ENCODE measurements at regions not wholly inside any gene's neighbourhood (a gene's known extent, or its start where the extent isn't known, plus 50 kb on each side); places are given as distances from the start of the nearest gene placed in this dataset.

- no peaks in the 10 kb centered on the region for H3K9me3 ChIP-seq (replicated peaks; ENCODE audit: control insufficient read depth, insufficient read depth, low read length)
- H3K27ac ChIP-seq (ENCODE audit: control insufficient read depth, insufficient read depth): no peak overlapping the region
- intact Hi-C loops (cut with micrococcal nuclease; ENCODE audit: unreplicated experiment): no loop called here
- CTCF ChIA-PET: no interaction called here
- H3K4me2 ChIP-seq (ENCODE audit: control insufficient read depth, insufficient read depth): no peak overlapping the region
- TF ChIP-seq, protein P1, sequence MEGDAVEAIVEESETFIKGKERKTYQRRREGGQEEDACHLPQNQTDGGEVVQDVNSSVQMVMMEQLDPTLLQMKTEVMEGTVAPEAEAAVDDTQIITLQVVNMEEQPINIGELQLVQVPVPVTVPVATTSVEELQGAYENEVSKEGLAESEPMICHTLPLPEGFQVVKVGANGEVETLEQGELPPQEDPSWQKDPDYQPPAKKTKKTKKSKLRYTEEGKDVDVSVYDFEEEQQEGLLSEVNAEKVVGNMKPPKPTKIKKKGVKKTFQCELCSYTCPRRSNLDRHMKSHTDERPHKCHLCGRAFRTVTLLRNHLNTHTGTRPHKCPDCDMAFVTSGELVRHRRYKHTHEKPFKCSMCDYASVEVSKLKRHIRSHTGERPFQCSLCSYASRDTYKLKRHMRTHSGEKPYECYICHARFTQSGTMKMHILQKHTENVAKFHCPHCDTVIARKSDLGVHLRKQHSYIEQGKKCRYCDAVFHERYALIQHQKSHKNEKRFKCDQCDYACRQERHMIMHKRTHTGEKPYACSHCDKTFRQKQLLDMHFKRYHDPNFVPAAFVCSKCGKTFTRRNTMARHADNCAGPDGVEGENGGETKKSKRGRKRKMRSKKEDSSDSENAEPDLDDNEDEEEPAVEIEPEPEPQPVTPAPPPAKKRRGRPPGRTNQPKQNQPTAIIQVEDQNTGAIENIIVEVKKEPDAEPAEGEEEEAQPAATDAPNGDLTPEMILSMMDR (IDR thresholded peaks at IDR 0.05 in 2 of 3, conservative IDR thresholded peaks at IDR 0.05 in 1 of 3; ENCODE audit: control insufficient read depth in 2 of 3, extremely low read depth in 1 of 3, insufficient read depth in 1 of 3, low read depth in 3 of 3, low read length in 3 of 3): no peak
- TF ChIP-seq NFXL1 (IDR thresholded peaks at IDR 0.05; ENCODE audit: borderline replicate concordance): no peak
- no peak for TF ChIP-seq MYC (IDR thresholded peaks at IDR 0.05; ENCODE audit: insufficient read depth, insufficient read length, insufficient replicate concordance, low read length, severe bottlenecking)
- TF ChIP-seq CHD4 (IDR thresholded peaks at IDR 0.05): no peak
- TF ChIP-seq PML (IDR thresholded peaks at IDR 0.05; ENCODE audit: low read length): no peak
- no peak for TF ChIP-seq RFX5 (IDR thresholded peaks at IDR 0.05; ENCODE audit: low read depth, low read length)
- TF ChIP-seq RB1 (IDR thresholded peaks at IDR 0.05; ENCODE audit: borderline replicate concordance): no peak
- no peak for TF ChIP-seq ETV6 (conservative IDR thresholded peaks at IDR 0.05 in 1 of 2, IDR thresholded peaks at IDR 0.05 in 1 of 2; ENCODE audit: borderline replicate concordance in 1 of 2, low read depth in 1 of 2)
- no peak for TF ChIP-seq TBL1XR1 (IDR thresholded peaks at IDR 0.05; ENCODE audit: low read depth, low read length)
- TF ChIP-seq CBX5 (IDR thresholded peaks at IDR 0.05; ENCODE audit: low read depth): no peak
- FAIRE-seq (no peak), ATAC-seq (no peak), DNase-seq (ENCODE audit: low read depth, low spot score) (no peak)
- no peak overlapping the region for H3K4me3 ChIP-seq
- POLR2A ChIA-PET: no interaction called here
- H3K4me1 ChIP-seq (ENCODE audit: control insufficient read depth, insufficient read depth, low read length): no peaks in the 10 kb centered on the region
- no peaks in the 10 kb centered on the region for H3K27me3 ChIP-seq (replicated peaks in 1 of 2; ENCODE audit: control insufficient read depth in 2 of 2, insufficient read depth in 2 of 2, low read length in 1 of 2)
- in situ Hi-C loops (cut with MboI): no loop called here
- WGBS (ENCODE audit: insufficient coverage, insufficient replicate concordance, low lambda C conversion rate, missing lambda C conversion rate): 15% methylated on average over 6 of the region's 6 CpGs
- H3K9ac ChIP-seq (ENCODE audit: control insufficient read depth, insufficient read depth, low read length): no peak overlapping the region
- RAD21 ChIA-PET (ENCODE audit: unreplicated experiment): no interaction called here
- SMC1A ChIA-PET (ENCODE audit: uncharacterized antibody, unreplicated experiment): no interaction called here
- BruUV-seq (replicated peaks): no TSS peak
- no peaks in the 10 kb centered on the region for H4K20me1 ChIP-seq (ENCODE audit: control insufficient read depth, insufficient read depth)
- no peaks in the 10 kb centered on the region for H3K36me3 ChIP-seq (ENCODE audit: control insufficient read depth in 2 of 2, insufficient read depth in 2 of 2, low read length in 1 of 2)
- H3K79me2 ChIP-seq (ENCODE audit: control insufficient read depth, insufficient read depth, low read length): no peaks in the 10 kb centered on the region
- H2AFZ ChIP-seq (ENCODE audit: control insufficient read depth, low read depth, low read length): no peak overlapping the region
Measured at GRCh38 chrX:3206314-3206713, 140.1 kb downstream of the MXRA5 start.

All from GM12878 (cell line).